HG03064 (cell line): ENCODE measurements at regions not wholly inside any gene's neighbourhood (a gene's known extent, or its start where the extent isn't known, plus 50 kb on each side); places are given as distances from the start of the nearest gene placed in this dataset.
"Not testable (repeated sequence)": the region's sequence is repeated elsewhere in the genome, so short reads cannot be mapped to it uniquely, and the experiment has no call there.

Experiments
- ATAC-seq: cut with Tn5 transposase; IDR thresholded peaks from one replicate; pipeline ENCODE4 v1.9.1; 2021; ENCODE audit warnings: low read depth; ENCODE audit not compliant: unreplicated experiment

DNA sequence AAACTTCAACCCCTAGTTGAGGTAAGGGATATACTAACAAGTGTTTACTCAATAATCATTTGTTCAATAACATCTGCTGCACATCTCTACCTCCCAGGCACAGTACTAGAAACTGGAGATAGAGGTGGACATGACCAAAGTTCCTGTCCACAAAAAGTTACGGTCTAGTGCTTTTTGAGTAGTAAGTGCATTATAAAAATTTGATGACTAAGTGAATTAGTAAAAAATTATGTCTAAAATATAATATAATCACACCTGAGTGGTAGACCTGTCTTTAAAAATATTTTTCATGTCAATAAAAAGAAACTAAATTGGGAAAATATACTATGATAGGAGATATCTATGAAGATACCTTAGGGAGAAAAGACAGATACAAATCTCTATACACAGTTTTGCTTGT lies 121.5 kb upstream of the FHIT start:
- no peak for ATAC-seq

DNA sequence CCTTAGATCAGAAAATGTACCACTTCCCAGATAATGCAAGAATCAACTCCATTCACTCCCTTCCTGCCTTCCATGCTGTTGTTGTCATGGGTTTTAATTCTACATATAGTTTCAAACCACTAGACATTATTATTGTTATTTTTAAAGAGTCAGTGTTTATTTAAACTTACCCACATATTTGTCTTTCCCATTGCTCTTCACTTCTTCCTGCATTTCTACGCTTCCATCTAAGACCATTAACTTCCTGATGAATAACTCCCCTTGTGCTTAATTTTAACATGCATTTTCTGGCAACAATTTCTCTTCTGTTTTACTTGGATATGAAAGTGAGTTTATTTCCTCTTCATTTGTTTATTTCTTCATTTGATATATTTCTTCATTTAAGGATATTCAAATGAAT lies 127.1 kb upstream of the FHIT start:
- ATAC-seq, result no peak

DNA sequence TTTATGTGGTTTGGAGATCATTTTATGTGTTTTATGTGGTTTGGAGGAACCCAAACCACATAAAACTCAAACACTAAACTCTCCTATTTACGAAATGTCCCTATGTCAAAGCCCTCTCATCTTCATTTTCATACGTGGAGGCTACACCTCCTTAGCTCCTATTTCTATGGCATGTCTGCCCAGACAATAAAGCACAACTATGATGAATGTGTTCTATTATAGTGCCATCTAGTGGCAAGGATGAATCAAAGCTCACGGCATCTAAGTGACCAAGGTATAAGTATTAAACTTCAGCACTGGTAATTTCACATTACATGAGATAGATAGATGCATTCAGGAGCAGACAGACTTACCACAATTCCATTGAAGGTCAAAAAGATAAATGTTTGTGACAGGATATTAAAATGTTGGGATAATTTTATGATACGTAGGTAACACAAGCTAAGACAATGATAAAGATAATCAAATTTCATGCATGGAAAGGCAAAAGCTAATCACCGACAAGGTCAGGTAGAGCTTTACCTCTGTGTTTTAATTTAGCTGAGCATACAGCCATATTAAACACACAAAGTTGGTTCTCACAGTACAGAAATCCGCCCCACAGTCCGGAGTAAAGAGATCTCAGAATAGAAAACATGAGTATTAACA lies 130.6 kb upstream of the FHIT start:
- no peak for ATAC-seq

DNA sequence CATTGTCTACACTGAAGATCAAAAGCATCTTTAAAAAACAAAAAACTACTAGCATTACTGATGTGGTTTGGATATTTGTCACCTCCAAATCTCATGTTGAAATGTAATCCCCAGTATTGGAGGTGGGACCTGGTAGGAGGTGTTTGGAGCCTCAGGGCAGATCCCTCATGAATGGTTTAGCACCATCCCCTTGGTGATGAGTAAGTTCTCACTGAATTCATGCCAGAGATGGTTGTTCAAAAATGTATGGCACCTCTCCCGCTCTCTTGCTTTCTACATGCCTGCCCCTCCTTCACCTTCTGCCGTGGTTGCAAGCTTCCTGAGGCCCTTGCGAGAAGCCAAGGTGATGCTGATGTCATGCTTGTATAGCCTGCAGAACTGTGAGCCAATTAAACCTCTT lies 136.6 kb upstream of the FHIT start:
- ATAC-seq, result no peak

DNA sequence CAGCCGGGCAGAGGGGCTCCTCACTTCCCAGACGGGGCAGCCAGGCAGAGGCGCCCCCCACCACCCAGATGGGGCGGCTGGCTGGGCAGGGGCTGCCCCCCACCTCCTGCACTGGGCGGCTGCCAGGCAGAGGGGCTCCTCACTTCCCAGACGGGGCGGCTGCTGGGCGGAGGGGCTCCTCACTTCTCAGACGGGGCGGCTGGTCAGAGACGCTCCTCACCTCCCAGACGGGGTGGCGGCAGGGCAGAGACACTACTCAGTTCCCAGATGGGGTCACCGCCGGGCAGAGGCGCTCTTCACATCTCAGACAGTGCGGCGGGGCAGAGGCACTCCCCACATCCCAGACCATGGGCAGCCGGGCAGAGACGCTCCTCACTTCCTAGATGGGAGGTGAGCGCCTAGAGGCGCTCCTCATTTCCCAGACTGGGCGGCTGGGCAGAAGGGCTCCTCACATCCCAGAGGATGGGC lies 142.3 kb upstream of the FHIT start:
- not testable (repeated sequence) for ATAC-seq

DNA sequence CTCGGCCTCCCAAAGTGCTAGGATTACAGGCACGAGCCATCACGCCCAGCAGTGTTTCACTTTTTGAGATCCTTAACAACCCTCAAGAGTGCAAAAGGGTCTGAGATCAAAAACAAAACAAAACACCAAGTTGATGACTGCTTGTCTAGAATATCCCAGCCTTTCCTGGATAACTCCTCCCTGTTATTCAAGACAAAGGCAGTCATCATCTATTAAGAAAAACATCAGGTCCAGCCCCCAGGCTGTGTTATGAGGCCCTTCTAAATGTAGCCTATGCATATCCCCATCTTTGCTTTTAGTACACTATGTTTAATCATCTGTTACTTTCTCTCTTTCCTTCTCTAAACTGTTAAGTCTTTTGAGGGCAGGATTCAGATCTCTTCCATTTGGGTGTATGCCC lies 150.1 kb upstream of the FHIT start:
- no peak for ATAC-seq

DNA sequence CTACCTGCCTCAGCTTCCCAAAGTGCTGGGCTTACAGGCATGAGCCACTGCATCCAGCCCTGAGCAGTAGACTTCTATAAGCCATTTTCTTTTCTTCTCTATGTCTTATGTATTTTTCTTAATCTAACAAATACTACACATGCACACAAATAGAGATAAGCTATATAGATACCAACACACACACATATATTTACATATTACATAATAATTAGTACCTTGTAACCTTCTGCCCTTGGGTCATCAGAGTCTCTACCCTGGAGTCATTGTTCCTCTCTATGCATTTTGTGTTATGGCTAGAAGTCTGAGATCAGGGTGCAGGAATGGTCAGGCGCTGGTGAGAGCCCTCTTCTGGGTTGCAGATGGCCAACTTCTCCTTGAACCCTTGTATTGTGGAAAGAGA lies 154.0 kb upstream of the PTPRG start:
- no peak for ATAC-seq

DNA sequence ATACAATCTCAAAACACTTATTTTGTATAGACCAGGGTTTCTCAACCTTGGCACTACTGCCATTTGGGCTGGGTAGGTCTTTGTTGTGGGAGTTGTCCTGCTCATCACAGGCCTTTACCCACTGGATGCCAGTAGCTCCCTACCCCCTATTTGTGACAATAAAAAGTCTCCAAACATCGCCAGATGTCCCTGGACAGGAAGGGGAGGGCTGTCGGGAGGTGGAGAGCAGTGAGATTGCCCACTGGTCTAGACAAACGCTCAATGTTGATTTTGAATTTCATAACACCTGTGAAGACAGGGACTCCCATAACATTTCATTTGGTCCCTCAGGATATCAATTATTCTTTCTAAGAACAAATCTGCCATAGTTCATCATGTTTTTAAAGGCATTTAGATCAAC lies 151.7 kb upstream of the PTPRG start:
- no peak for ATAC-seq

DNA sequence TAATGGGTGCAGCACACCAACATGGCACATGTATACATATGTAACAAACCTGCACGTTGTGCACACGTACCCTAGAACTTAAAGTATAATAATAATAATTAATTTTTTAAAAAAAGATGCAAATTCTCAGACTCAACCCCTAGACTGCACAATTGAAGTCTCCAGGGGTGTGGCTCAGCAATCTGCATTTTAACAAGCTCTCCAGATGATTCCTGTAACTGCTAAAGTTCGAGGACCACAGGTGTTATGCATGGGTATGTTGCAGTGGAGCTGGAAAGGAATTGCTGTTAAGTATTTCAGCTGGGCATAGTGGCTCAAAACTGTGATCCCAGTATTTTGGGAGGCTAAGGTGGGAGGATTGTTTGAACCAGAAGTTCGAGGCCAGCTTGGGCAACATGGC lies 151.0 kb upstream of the PTPRG start:
- ATAC-seq, result not testable (repeated sequence)

DNA sequence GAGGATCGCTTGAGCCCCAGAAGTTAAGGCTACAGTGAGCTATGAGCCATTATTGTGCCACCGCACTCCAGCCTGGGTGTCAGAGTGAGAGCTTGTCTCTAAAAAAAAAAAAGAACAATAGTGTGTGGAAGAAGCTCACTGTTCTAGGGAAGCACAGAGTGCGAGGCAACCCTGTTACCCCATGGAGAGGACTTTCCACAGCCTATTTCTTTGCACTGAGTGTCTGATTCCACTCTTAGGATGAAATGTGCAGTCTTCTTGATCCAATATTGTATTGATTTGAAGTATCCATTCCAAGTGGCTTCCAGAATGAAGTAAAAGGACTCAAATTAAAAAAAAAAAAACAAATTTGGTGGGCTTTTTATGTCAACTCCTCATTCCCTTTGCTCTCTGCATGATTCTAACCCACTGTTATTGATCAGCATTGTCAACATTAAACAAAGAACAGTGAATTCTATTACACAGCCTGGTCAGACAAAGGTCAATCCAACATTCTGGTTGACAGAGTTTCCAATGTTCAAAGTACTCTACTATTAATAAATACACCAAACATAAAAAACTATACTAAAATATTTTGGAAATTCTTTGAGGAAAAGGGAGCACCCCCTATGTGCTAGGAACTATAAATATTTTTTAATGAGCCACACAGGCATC lies 150.2 kb upstream of the PTPRG start:
- ATAC-seq, result no peak

DNA sequence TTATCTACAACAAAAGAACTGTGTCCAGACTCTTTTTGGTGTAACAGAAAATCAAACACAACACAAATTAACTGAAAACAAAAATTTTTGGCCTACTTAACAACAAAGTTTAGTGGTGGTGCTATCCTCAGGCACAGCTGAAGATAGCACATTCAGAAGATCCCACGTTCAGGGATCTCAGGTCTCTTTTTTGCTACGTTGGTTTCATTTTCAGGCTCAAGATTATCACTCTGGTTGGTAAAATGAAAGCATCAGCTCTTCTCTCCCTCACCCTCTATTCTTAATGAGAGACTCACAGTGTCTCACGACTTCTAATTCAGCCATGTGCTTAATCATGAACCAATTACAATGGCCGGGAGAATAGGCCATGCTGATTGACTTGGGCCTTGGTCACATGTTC lies 146.9 kb upstream of the PTPRG start:
- ATAC-seq, result no peak

DNA sequence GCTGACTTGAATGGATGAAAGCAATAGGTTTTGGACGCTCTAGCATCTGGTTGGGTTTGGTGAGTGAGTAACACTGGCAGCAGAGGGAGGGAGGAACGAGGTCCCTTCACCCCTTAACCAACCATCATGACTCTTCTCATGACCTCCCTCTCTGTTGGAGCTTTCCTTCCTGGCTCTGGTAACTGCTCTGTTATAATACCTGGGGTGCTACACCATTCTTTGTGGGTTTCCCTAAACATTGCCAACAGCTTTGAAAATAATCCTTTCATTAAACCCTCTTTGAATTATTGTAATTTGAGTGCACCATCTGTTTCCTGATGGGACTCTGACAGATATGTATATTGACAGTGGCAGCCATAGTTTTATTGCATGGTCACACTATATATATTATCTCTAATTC lies 146.2 kb upstream of the PTPRG start:
- no peak for ATAC-seq

DNA sequence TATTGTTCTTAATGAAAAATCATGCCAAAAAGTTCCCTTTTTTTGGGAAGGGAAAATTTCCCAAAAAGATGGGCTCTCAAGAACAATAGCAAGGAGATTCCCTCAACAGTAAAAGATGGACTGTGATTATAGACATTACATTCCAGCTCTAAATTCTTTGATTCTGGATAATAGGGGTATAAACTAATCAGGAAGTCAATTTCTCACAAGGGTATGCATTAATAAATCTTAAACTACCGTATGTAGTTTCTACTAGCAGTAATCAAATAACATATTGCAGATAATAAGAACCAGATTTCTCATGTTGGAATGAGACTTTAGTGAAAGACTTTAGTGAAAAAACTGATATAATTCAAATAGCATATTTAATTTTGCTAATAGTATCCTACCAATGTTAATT lies 144.8 kb upstream of the PTPRG start:
- ATAC-seq, result no peak

DNA sequence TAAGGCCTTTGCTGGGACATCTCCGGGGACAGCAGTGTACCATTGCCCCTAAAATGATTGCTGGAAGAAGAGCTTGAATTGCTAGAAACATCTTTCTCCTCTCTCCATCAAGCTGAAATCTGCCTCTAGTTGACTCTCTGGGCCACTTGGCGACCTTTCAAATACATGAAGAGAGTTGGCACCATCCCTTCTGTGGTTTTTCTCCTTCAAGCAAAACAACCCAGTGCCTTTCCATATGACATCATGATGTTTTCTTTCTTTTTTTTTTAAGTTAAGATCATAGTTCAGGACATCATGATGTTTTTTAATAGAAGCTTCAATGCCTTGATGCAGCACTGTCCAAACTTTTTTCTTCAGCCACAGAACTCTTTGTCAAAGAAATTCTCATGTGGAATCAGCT lies 144.0 kb upstream of the PTPRG start:
- no peak for ATAC-seq

DNA sequence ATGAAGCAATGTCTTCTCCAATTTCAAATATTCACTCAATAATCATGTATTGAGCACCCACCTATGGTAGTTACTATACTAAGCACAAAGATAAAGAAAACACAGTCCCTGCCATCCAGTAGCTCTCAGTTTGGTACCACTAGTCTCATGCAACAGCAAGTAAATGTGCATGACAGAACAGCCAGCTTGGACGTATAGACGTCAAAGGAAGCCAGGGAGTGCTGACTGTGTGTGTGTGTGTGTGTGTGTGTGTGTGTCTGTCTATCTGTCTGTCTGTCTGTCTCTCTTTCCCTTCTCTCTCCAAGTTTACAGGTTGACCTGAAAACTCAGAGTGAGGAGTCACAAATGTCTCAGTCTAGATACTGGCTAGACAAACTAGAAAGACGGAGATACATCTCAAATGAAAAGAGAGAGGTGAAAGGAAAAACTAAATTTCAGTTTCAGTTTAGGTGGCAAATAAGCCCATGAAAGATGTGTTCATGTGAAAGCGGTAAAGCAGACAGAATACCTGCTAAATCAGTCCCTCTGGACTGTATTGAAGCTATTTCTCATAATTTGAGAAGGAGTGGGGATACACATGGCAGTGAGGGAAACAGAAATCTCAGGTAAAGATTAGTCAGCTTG lies 141.1 kb upstream of the PTPRG start:
- ATAC-seq, result no peak

DNA sequence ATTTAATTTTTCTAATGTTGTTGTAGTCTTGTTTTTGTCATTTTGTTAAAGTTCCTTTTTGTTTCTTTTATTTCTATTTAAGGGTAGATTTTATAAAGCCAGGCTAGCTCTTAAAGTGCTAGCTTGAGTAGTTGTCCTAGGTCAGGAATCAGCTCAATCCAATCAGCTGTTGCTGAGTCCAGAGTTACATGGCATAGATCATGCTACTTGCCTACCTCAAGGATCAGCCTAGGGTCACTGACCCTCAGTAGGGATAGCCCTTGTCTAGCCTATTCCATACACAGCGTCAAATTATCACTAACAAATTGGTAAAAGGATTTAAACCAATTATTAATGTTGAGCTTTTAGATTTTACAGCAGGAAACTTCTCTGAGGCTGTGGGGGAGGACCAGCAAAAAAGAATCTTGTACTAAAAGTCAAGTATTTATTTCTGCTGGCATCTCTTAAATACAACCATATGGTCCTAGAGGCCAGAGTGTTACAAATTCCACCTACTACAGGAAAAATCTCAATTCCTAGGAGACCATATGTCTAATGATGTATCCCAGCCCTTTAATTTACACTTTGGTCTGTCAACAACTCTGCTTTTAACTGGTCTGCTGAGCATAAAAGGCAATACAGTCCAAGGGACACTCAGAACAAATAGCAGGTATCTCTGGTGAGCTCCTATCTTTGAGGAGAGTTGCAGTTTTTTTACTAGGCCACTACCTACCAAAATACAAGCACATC lies 138.3 kb upstream of the PTPRG start:
- no peak for ATAC-seq

DNA sequence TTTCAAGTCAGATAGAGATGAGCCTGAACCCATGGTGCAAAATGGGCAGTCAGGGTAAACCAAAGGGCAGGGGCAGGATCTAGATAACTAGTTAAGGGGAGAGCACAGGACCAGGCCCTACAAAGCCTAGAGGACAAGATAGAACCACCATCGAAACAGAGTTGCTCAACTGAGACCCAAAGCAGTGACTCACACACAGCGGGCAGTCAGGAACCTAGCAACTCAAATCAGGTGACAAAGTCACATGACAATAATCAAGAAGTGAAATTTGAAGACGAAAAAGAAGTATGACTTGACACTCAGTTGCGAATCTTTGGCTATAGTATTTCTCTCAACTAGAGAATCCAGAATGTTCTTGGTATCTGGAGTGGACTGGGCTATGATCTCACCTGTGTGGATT lies 136.0 kb upstream of the PTPRG start:
- no peak for ATAC-seq

DNA sequence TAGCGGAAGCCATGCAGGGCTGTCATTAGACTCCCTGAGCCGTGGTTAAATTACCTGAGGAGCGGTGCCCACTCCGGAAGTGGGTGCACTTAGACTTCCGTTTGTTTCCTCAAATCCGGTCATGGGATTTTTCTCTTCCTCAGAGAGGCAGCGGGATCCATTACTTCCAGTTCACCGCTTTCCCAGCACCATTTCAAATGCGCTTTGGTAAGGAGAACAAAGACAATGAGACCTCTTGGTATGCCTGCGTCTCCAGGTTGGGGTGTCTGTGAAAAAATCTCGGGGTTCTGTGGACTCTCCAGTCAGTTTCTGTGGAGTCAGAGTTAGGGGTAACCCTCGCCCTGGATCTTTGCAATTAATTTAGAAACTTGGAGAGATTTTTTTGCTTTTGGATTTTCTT lies 132.3 kb upstream of the PTPRG start:
- no peak for ATAC-seq

DNA sequence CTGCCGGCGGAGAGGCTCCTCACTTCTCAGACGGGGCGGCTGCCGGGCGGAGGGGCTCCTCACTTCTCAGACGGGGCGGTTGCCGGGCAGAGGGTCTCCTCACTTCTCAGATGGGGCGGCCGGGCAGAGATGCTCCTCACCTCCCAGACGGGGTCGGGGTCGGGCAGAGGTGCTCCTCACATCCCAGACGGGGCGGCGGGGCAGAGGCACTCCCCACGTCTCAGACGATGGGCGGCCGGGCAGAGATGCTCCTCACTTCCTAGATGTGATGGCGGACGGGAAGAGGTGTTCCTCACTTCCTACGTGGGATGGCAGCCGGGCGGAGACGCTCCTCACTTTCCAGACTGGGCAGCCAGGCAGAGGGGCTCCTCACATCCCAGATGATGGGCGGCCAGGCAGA lies 126.5 kb upstream of the PTPRG start:
- not testable (repeated sequence) for ATAC-seq

DNA sequence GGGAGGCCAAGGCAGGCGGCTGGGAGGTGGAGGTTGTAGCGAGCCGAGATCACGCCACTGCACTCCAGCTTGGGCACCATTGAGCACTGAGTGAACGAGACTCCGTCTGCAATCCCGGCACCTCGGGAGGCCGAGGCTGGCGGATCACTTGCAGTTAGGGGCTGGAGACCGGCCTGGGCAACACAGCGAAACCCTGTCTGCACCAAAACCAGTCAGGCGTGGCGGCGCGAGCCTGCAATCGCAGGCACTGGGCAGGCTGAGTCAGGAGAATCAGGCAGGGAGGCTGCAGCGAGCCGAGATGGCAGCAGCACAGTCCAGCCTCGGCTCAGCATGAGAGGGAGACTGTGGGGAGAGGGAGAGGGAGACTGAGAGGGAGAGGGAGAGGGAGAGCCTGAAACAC lies 126.0 kb upstream of the PTPRG start:
- ATAC-seq, result not testable (repeated sequence)
